ENCODE measurements at regions not wholly inside any gene's neighbourhood (a gene's known extent, or its start where the extent isn't known, plus 50 kb on each side); places are given as distances from the start of the nearest gene placed in this dataset.

- TF ChIP-seq CTCF (optimal IDR thresholded peaks at IDR 0.05 in 1 of 3, IDR thresholded peaks at IDR 0.05 in 1 of 3, conservative IDR thresholded peaks at IDR 0.05 in 1 of 3; ENCODE audit: extremely low read depth in 1 of 3, insufficient read depth in 2 of 3, low read length in 3 of 3) = no peak
- no peak for TF ChIP-seq EZH2 (IDR thresholded peaks at IDR 0.05; ENCODE audit: low read length)
Measured at GRCh38 chr5:54608423-54609085, 91.0 kb downstream of the SNX18 start.

All from keratinocyte (primary cell).